Left lung (tissue), 4 donors: ENCODE measurements at regions not wholly inside any gene's neighbourhood (a gene's known extent, or its start where the extent isn't known, plus 50 kb on each side); places are given as distances from the start of the nearest gene placed in this dataset.

Experiments used
- ATAC-seq: fragments of 200-7000 bp; cut with Tn5 transposase; one replicate; pipeline ENCODE4 v1.9.1; 2020; ENCODE audit warnings: moderate library complexity
- DNase-seq, 4 donors: peaks; one replicate each; pipeline ENCODE4 v3.0.0-alpha.2; 2013 to 2020
- H3K27ac ChIP-seq, 2 donors: fragments of 200-600 bp; sonication (generic) in 1 of 2; one replicate each; pipeline versions ENCODE4 v1.5.0 to v1.8.0; 2020 to 2021
- H3K27me3 ChIP-seq, 2 donors: fragments of 200-600 bp; sonication (generic) in 1 of 2; one replicate each; pipeline versions ENCODE4 v1.5.0 to v1.8.0; 2020 to 2021
- H3K36me3 ChIP-seq, 2 donors: fragments of 200-600 bp; sonication (generic) in 1 of 2; one replicate each; pipeline versions ENCODE4 v1.5.0 to v1.8.0; 2020 to 2021
- H3K4me1 ChIP-seq, 2 donors: fragments of 200-600 bp; one replicate each; pipeline ENCODE4 v1.8.0; 2021
- H3K4me3 ChIP-seq, 2 donors: fragments of 200-600 bp; sonication (generic) in 1 of 2; one replicate each; pipeline versions ENCODE4 v1.5.0 to v1.8.0; 2020 to 2021; ENCODE audit warnings: mild to moderate bottlenecking in 1 of 2
- H3K9me3 ChIP-seq, 2 donors: fragments of 200-600 bp; sonication (generic) in 1 of 2; one replicate each; pipeline versions ENCODE4 v1.5.0 to v1.8.0; 2020 to 2021
- CTCF ChIP-seq, 2 donors: fragments of 200-600 bp; sonication (generic) in 1 of 2; IDR thresholded peaks; one replicate each; pipeline versions ENCODE4 v1.5.0 to v1.8.0; 2021; ENCODE audit warnings: antibody characterized with exemption in 2 of 2
- intact Hi-C, 2 donors: fragments of 100-400 bp; cut with DNase I; formaldehyde crosslinking; loops; one replicate each; pipeline versions ENCODE4 v1.11.2 to v1.14.2; 2022
- donor health status: DM: no; HTN: yes; CAD: no.
- donor health status: DM: no; HTN: no; CAD: no.

GRCh38 chr9:107878462-107878861 lies 388.9 kb upstream of the KLF4 start:
- Histone ChIP-seq H3K4me1 (peaks cover 0 to 22% of the 10 kb centered on the region in 2 donors), H3K9me3 (peaks cover 0 to 2% of the 10 kb centered on the region in 2 donors), H3K4me3 (no peak overlapping the region), H3K36me3 (no peaks in the 10 kb centered on the region), H3K27me3 (no peaks in the 10 kb centered on the region), H3K27ac (no peak overlapping the region)
- TF ChIP-seq CTCF (IDR thresholded peaks at IDR 0.05), result no peak
- intact Hi-C loops, result no loop called here
- DNase-seq, result no peak
- ATAC-seq, result no peak

- Histone ChIP-seq H3K4me1 (peaks cover 0 to 22% of the 10 kb centered on the region in 2 donors), H3K36me3 (no peaks in the 10 kb centered on the region), H3K27me3 (no peaks in the 10 kb centered on the region), H3K9me3 (no peaks in the 10 kb centered on the region), H3K27ac (no peak overlapping the region), H3K4me3 (no peak overlapping the region)
- intact Hi-C loops, result no loop called here
- TF ChIP-seq CTCF (IDR thresholded peaks at IDR 0.05), result no peak
- ATAC-seq (no peak), DNase-seq (no peak)
Measured at GRCh38 chr9:107875571-107875980, 386.0 kb upstream of the KLF4 start.

- Histone ChIP-seq H3K9me3 (no peaks in the 10 kb centered on the region), H3K27me3 (no peaks in the 10 kb centered on the region), H3K4me1 (peaks cover 0 to 22% of the 10 kb centered on the region in 2 donors), H3K27ac (no peak overlapping the region), H3K4me3 (no peak overlapping the region), H3K36me3 (no peaks in the 10 kb centered on the region)
- DNase-seq, result no peak
- intact Hi-C loops, result no loop called here
- TF ChIP-seq CTCF (IDR thresholded peaks at IDR 0.05), result no peak
- ATAC-seq, result peak; percentile 49
Measured at GRCh38 chr9:107874591-107875369, 385.2 kb upstream of the KLF4 start.

GRCh38 chr9:107874137-107874536 lies 384.6 kb upstream of the KLF4 start:
- no peak for ATAC-seq
- H3K27ac ChIP-seq, result no peak overlapping the region
- no peak for TF ChIP-seq CTCF (IDR thresholded peaks at IDR 0.05)
- no peak overlapping the region for H3K4me3 ChIP-seq
- H3K9me3 ChIP-seq, result no peaks in the 10 kb centered on the region
- intact Hi-C loops, result no loop called here
- no peak for DNase-seq
- no peaks in the 10 kb centered on the region for H3K36me3 ChIP-seq
- H3K4me1 ChIP-seq, result peaks cover 0 to 24% of the 10 kb centered on the region in 2 donors
- H3K27me3 ChIP-seq, result no peaks in the 10 kb centered on the region

GRCh38 chr9:107872457-107873192 lies 383.1 kb upstream of the KLF4 start:
- Histone ChIP-seq H3K4me3 (no peak overlapping the region), H3K36me3 (no peaks in the 10 kb centered on the region), H3K9me3 (no peaks in the 10 kb centered on the region), H3K27ac (no peak overlapping the region), H3K4me1 (peaks cover 0 to 32% of the 10 kb centered on the region in 2 donors), H3K27me3 (no peaks in the 10 kb centered on the region)
- TF ChIP-seq CTCF (IDR thresholded peaks at IDR 0.05), result no peak
- intact Hi-C loops, result no loop called here
- ATAC-seq (no peak), DNase-seq (no peak)
